22Rv1 (cell line): ENCODE measurements at regions not wholly inside any gene's neighbourhood (a gene's known extent, or its start where the extent isn't known, plus 50 kb on each side); places are given as distances from the start of the nearest gene placed in this dataset.

ENCODE experiments used
- H3K27ac ChIP-seq: fragments of 450-650 bp; 2 replicates; pipeline ENCODE4 v1.5.1; 2017
- ZFX ChIP-seq: fragments of 450-650 bp; IDR thresholded peaks from 2 replicates; pipeline ENCODE4 v1.6.1; 2017; ENCODE audit warnings: antibody characterized with exemption, borderline replicate concordance
- TF ChIP-seq, protein P1 (sequence below): fragments of 450-650 bp; IDR thresholded peaks from 2 replicates; pipeline ENCODE4 v1.5.1; 2017; ENCODE audit warnings: mild to moderate bottlenecking

DNA sequence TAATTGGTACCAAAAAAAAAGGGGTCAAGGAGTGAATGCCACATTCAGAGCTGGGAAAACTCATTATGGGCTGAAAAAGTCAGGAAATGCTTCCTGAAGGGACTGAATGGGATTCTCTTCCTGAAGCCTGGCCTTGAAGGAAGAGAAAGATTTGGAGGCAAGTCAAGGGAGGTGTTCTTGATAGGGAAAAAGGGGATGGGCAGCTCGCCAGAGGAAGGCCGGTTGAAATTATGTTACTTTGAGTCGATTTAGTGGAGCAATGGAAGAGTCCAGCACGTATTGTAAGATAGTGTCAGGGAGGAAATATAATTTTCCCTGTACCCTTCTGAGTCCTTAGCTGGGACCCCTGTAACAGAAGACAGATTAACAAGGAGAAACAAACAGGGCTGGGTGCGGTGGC is 94.1 kb upstream of the CALM2 start:
- TF ChIP-seq, protein P1, sequence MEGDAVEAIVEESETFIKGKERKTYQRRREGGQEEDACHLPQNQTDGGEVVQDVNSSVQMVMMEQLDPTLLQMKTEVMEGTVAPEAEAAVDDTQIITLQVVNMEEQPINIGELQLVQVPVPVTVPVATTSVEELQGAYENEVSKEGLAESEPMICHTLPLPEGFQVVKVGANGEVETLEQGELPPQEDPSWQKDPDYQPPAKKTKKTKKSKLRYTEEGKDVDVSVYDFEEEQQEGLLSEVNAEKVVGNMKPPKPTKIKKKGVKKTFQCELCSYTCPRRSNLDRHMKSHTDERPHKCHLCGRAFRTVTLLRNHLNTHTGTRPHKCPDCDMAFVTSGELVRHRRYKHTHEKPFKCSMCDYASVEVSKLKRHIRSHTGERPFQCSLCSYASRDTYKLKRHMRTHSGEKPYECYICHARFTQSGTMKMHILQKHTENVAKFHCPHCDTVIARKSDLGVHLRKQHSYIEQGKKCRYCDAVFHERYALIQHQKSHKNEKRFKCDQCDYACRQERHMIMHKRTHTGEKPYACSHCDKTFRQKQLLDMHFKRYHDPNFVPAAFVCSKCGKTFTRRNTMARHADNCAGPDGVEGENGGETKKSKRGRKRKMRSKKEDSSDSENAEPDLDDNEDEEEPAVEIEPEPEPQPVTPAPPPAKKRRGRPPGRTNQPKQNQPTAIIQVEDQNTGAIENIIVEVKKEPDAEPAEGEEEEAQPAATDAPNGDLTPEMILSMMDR = no peak
- no peak for TF ChIP-seq ZFX
- H3K27ac ChIP-seq = no peak overlapping the region

GRCh38 chr2:47269316-47270232 is 93.3 kb upstream of the CALM2 start:
- H3K27ac ChIP-seq = no peak overlapping the region

DNA sequence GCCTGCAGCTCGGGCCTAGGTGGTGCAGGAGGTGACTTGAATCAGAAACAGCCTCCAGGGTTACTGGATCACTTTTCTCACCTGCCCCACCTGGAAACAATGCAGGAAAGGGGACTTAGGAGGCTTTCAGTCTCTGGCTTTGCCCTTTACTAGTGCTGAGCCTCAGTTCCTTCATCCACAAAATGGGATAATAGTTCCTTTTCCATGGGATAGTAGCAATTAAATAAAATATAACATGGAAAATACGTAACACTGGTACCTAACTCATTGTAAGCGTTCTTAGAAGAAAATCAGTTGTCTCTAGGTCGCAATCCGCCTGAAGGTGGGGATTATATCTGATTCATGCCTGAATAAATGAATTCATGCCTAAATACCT is 91.4 kb upstream of the CALM2 start:
- TF ChIP-seq, protein P1 = no peak
- no peak for TF ChIP-seq ZFX
- H3K27ac ChIP-seq = no peak overlapping the region

More at GRCh38 chr2:47269316-47270232, 93.3 kb upstream of the CALM2 start:
- no peak for TF ChIP-seq ZFX
- TF ChIP-seq, protein P1 = no peak

GRCh38 chr2:47266939-47267710 is 90.8 kb upstream of the CALM2 start:
- no peak for TF ChIP-seq ZFX
- TF ChIP-seq, protein P1 = no peak
- H3K27ac ChIP-seq = no peak overlapping the region

- TF ChIP-seq, protein P1 = no peak
- TF ChIP-seq ZFX = no peak
- H3K27ac ChIP-seq = no peak overlapping the region
These were observed 89.5 kb upstream of the CALM2 start for GRCh38 chr2:47265751-47266231.

- no peak for TF ChIP-seq ZFX
- TF ChIP-seq, protein P1 = no peak
- no peak overlapping the region for H3K27ac ChIP-seq
These were observed 88.8 kb upstream of the CALM2 start for GRCh38 chr2:47265158-47265557.

DNA sequence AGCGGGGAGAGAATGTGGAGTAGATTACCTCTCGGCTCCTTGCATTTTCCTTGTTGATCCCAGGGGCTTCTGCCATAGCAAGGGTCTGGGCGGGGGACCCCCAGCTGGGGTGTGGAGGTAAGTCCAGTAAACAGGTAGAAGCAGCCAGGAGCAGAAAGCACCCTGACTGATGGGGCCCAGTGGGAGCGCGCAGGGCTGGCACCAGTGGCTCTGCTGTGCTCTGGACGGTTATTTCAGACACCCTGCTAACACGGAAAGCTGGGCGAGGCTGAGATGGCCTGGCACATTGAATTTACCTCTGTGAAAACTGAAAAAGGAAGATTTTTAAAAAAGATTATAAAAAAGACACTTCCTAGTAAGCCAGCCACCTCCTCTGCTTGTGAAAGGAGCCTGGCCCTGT is 88.4 kb upstream of the CALM2 start:
- TF ChIP-seq, protein P1 = no peak
- TF ChIP-seq ZFX = no peak
- no peak overlapping the region for H3K27ac ChIP-seq
